NCI-H524 (cell line): ENCODE measurements at regions not wholly inside any gene's neighbourhood (a gene's known extent, or its start where the extent isn't known, plus 50 kb on each side); places are given as distances from the start of the nearest gene placed in this dataset.

Source experiments
- DNase-seq, 2 experiments: peaks; one replicate each; lab custom pipeline; 2025; lab: John Stamatoyannopoulos, UW

DNA sequence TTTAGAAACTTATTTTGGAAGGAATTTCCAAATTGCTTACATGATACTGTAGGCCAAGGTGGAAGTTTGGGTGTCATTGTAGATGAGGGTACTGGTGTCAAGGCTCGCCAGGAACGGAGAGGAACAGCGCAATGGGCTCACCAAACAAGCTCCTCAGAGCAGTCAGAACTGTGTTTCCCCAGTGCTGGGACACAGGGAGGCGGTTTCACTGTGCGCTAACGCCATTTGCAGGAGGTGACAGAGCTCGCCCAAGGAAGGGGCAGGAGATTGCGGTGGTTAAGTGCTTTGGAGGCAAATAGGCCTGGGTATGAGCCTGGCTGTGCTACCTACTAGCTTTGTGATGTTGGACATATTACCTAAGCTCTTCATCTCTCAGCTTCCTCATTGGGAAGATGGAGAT lies 57.3 kb downstream of the HHEX start:
- no peak for DNase-seq

DNA sequence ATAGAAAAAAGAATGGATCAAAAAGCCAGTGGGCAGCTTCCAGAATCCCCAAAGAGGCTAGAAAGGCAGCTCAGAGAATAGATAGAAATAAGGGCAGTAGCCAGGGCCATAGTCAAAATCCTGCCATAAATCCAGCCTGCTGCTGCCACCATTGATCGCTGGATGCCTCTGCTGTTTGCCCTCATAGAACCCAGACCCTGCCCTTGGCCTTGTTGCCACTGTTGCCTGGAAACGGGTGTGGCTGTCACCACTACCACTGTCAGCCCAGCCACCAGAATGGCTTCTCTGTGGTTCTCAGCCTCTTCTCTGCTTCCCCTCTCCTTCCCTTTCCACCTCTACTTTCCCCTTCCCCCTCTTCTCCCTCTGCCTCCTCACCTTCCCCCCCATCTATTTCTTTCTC lies 57.8 kb downstream of the HHEX start:
- no peak for DNase-seq

DNA sequence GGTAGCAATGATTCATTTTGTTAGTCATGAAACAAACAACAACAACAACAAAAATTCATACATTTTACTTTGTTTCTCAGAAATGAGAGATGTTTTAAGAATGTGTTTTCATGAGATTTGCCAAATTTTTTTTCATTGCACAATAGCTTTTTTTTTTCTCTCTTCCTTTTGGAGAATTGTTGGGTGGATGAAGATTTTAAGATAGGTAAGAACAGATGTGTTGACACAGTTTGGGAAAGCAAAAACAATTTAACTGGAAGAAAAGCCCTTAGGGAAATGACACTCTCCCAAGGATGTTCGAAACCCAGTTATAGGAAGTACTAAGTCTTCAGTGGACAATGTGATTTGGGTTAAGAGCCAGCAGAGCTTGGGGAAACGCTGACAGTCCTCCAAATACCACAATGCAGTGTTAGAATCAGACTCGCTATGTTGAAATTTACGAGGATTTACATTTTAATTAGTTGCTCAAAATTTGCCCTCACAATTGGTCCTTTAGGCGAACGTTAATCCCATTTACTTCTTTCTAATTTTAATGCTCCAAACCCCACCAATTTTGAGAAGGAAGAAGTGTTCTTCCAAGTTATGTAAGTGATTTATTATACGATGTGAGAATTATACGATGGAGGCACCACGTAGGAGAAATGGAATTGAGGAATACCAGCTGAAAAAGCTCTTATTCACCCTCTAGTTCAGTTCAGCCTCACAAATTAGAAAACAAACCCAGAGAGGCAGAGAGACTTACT lies 61.2 kb downstream of the HHEX start:
- DNase-seq = no peak

DNA sequence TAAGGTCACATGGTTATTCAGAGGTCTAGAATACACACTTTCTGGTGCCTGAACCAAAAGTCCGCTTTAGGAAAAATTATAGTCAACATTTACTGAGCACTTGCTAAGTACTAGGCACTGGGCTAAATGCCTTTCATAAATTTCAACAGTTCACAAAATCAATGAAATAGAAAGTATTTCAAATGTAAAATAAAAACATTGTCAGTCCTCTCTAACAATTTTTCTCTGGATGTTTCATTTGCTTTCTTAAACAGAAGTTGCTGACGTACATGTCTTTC lies 61.7 kb downstream of the HHEX start:
- no peak for DNase-seq

DNA sequence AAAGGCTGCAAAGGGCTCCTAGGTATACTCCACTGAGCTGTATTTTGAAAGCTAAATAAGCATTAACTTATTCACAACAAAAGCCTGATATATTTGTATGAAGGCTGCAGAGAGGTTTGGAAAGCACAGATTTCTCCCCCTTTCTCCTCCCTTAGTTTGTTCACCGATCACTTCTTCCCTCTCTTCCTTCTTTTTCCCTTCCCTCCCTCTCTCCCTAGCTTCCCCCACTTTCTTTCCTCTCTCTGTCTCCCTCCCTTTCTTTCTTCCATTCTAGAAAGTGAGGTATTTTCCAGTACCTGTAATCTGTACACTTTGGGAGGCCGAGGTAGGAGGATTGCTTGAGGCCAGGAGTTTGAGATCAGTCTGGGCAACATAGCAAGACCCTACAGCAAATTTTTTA lies 62.1 kb downstream of the HHEX start:
- DNase-seq = no peak

DNA sequence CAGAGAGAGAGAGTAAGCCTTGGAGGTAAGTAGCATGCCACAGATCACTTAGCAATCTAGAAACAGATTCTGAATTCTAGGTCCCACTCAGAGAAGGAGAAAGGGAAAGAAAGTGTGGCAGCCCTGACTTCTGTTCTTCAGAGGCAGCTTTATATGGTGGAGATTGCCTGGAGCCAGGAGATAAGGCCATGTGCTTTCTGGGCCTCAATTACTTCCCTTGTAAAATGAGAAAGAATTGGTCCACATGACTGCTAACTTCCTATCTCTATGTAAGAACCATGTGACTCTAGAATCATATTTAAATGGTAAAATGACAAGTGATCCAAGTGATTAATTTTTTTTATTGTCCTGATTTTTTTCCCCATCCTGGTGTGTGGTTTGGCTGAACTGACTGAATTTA lies 64.1 kb downstream of the HHEX start:
- no peak for DNase-seq

DNA sequence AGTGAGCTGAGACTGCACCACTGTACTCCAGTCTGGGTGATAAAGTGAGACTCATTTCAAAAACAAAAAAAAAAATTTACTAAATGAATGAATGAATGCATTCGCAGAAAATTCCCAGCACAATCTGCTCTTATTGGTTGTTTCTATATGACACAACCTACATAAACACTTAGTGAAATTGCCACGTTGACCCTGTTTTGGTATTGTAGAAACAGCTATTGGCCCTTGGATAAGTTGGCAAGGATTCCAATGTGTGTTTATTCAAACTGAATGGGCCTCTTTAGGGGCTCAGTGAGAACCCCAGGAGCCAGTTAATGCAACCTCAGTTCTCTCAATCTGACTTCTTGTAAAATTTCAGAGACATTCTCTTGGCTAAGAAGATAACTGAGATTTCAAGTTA lies 66.0 kb downstream of the HHEX start:
- DNase-seq = no peak

DNA sequence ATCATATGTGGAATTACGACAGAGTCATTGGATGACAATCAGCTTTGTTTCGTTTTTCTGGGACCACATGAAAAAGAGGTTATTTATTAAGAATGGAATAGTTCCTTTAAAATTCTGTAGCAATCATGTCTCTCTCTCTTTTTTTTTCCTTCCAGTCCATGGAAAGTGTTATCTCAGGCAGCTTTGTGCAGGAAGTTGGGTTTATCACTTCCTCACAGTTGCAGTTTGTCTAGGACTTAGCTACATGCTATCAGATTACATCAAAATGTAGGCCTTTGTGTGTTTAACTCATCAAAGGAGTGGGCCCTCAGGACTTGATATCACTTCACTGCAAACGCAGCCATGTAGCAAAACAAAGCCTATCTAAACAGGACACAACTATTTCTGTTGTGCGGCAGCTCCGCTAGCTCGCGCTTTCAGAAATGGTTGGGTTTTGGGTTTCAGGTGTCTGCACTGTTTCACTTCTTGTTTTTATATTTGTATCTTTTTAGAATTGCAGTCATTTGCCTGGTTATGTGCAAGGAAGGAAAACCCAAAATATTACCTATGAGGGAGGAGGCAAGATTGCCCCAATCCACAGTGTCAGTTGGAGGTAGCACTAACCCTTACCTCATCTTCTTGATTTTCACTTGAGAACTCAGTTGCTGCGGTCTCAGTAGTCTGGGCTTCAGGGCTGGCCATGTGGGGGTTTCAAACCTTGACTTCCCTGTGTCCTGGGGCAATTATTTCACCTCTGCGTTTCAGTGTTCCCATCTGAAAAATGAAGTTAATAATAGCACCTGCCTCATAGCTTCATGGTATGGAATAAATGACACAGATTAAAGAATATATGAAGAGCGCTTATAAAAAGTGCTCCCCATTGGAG lies 66.7 kb downstream of the HHEX start:
- no peak for DNase-seq

DNA sequence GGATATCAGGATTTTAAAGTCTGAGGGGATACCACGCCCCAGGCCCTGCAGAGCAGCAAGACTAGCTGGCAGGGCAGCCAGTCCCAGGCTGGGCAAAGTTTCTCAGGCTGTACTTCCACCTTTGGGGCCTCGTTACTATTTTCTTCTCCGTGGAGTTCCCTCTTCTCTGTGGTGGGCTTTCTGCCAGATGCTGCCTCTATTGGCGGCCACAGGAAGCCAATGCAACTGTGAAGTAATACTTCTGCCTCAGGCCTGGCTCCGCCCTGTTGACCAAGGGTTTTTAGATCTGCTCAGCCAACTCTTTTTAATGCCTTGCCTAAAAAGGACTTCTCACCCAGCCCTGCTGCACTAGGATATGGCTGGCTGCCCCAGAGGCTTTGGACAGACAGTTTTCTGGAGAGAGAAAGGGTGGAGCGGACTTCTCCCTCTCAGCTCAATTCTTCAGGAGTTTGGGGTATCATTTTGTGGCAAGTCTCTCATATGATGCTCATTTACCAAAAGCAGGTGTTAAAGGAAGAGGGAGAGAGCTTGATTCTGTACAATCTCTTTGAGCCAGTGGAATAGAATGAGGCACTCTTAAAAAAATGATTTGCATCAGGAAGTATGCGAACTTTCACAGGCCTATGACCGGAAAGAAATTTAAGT lies 67.4 kb downstream of the HHEX start:
- no peak for DNase-seq

DNA sequence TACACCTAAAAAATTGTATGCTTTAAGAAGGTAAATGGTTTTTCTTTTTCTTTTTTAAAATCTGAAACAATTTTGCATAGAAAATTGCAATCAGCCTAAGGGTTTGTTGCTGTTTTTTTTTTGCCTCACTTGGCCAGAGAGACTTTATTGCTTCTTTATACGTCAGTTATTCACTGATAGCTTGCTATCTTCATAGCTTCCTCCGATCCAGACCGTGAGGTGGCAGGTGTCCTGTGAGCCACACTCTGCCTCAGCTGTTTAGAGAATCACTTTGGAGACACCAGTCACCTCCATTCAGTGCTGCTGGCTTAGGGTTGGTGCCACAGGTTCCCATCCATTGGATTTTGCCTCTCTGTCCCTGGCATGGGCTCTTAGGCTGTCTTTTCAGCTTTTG lies 68.0 kb downstream of the HHEX start:
- no peak for DNase-seq

DNA sequence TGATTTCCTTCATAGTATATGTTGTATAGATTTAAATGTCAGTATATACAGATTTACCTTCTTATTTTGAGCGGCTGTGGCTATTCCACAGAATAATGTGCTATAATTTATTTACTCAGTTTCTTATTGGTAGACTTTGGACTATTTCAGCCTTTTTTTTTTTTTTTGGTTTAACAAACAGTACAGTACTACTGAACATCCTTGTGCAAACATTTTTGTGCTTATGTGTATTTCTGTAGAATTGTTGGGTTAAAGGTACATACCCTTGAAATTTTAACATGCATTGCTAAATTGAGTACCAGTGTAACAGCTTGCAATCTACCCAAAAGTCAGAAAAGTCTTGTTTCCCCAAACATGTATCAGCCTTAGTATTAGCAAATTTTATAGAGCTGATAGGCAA lies 68.8 kb downstream of the HHEX start:
- DNase-seq = no peak

DNA sequence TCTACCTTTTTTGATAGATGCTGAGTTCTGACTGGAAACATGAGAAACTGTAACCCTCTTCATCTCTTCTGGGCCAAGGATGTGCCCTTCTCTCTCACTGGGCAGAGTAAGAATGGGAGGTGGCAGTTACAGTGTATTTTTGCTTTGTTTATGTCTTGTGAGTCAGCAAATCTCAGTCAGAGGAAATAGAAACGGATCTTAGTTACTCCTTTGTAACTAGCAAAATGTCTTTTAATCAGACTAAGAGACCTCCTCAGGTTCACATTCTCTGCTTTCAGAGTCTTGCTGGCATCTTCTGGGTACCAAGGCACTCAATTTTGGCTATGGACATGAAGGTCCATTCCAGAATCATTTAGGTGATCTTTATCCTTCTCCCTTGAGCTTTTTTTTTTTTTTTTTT lies 70.9 kb downstream of the HHEX start:
- no peak for DNase-seq

DNA sequence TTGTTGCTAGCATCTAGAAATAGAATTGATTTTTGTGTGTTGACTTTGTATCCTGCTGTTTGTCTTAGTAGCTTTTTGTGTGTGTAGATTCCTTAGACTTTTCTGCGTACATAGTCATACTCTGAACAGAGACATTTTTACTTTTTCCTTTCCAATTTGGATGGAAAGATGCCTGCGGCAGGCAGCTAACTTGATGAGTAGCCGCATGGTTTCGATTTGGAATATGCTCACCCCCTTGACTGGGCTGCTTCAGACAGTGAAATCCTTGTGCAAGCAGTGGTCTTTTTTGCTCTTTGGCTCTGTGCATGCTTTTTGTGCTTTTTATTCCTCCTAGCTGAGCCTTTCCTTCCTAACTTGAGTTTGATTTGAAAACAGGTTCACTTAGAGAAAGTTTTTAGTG lies 71.8 kb downstream of the HHEX start:
- DNase-seq = no peak

DNA sequence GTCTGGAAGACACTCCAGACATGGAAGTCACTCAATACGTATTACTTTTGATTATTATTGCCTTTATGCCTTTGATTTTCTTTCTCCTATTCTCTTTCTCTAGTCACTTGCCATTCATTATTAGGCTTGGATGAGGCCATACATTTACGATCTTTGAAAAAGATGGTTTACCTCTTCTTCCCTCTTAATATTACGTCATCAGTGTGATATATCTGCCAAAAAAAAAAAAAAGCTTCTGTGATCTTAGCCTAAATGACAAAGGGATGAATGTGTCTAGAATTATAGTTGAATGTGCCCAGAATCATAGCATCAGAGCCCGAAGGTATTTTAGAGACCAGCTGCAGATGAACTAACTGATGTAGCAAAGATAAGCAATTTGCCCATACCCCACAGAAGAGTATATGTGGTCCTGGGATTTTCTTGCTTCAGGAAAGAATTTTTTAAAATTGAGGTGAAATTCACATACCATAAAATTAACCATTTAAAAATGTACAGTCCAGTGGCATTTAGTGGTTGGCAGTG lies 73.9 kb downstream of the HHEX start:
- DNase-seq = no peak

DNA sequence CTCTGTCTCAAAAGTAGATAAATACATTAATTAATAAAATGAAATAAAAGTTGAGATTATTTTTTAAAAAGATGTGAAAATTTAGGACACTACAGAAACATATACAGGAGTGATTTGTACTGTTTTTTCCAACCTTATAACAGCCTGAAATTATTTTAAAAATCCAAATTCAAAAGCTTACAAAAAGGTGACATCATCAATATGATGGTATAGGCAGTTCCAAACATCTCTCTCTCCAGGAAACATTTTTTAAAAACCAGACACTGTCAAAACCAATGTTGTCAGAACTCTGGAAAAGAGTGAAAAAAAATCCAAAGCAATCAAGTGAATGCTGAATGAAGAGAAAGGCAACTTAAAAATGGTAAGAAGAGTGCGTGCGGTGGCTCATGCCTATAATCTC lies 76.7 kb downstream of the HHEX start:
- no peak for DNase-seq

DNA sequence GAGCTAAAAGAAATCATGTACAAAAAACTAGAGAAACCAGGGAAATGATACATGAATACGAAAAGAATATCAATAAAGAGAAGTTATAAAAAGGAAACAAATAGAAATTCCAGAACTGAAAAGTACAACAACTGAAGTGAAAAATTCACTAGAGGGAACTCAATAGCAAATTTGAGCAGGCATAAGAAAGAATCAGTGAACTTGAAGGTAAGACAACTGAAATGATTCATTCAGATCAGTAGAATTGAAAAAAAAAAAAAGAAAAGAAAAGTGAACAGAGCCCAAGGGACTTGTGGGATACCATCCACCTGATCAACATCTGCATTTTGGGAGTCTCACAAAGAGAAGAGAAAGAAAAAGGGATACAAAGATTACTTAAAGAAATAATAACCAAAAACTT lies 78.3 kb downstream of the HHEX start:
- DNase-seq = no peak

DNA sequence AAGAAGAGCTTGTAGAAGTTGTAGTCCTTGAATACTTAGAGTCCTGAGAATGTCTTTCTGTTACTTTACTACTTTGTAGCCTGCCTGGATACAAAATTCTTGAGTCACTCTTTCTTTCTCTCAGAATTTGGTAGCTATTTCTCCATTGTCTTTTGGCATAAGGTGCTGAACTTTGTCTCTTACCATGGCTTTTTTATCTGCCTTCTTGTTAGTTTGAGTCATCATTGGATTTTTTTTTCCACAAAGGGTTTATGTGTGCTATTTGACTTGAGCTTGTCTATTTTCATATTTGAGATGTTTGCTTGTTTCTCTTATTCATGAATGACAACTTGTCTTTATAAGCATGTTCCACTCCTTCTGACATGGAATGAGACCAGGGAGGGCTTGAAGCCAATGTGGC lies 74.5 kb upstream of the EXOC6 start:
- DNase-seq = no peak

DNA sequence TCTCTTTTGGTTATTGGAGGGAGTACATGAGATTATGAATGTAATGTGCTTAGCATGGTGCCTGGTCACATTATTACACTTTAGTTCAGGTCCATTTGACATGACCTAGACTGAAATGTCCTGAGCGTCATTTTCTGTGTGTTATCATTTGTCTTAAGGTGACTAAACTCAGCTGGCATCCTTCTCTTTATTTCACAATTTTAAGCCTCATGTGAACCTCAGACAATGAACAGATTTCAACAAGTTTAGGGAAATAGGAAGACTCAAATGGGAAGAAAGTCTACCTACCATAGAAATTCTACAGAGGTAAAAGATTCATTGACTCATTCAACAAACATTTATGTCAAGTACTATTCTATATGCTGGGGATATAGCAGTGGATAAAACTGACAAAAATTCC lies 70.2 kb upstream of the EXOC6 start:
- DNase-seq = no peak

DNA sequence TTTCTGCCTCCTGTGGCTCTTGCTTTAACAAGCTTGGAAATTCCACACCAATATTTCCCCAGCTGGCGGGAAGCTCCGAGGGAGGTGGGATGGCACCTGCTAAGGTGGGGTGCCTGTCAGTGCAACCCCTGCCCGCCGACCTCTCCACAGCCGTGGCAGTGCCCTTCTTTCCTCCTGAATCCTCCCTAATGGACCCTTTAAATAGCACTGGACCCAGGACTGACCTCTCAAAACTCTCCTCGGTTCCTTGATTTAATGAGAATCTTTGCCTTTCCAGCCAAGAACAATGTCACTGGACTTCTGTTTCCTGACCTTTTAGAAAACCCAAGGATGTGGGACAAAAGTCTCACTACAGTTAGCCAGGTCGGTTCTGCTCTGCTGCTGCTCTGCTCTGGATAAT lies 63.2 kb upstream of the EXOC6 start:
- no peak for DNase-seq

DNA sequence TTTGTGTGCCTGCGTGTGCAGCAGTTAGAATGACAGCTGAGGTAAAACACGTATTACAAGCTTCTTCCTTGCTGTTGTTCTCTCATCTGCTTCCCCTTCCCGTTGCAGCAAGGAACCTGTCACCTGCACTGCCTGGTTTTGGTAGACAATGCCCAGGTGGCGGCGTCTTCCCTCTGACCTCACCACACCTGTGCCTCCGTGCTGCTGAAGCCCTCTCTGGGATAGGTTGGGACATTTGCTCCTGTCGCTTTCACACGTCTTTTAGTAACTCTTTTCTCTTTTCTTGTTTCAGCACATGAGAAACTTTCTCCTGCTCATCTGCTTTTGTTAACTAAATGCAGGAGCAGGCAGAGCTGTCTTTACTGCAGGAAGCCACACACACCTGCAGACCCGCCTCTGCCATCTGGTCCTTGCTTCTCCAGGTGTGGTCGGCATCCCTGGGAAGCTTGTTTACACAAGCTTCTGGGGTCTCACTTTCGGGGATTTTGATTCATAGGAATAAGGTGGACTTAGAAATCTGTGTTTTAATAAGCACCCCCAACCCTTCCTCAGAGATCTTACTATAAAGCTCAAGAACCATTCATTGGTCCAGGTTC lies 60.7 kb upstream of the EXOC6 start:
- no peak for DNase-seq

DNA sequence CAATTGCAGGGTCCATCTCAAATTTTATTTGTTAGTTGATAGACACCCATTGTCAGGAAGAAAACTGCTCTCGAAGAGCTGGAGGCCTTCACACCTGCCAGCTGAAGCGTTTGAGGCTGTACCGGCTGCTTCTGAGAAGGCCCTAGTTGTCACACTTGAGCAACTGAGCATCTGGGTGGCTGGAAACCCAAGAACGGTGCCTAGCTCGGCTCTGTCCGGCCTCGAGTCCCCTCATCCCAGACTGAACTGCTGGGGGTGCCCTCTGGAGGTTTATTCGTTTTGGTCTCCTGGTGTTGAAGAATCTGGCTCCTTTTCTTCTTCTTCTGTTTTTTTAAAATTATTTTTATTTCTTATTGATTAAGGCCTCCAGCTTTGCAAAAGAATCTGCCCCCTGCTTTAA lies 59.3 kb upstream of the EXOC6 start:
- DNase-seq = no peak

DNA sequence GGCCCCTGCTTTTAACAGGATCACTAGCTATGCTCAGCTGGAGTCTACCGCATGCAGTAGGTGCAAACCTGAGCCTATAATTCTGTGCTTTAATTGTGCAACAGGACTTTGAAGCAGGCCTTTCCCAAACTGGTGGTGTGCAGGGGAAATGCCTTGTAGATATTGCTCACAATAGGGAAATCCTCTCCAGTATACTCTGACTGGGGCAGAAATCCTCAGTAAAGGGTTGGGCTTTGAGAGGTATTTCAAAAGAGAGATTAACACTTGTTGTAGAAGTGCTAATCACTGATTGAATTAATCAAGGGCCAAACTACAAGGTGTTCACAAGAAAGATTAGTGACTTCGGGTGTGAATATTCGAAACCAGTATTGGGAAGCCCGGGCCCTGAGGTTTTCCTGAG lies 58.5 kb upstream of the EXOC6 start:
- peak in 1 of 2 experiments; percentile 1 for DNase-seq

DNA sequence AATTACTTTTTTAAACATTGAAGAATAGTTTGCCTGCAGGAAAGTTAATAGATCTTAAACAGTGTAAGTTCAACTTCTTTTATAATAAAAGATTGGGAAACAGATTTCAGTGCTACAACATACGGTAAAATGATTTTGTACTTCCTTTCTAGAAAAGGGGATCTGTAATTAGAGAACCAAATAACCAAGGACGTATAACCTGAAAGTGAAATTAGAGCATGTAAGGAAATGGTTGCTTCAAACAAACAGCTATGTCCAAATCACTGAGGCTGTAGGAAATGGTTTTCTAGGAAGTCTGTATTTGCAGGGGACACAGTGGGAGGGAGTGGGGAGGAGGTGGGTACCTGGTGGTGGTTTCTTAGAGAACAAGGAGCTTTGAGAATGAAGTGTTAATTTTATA lies 57.9 kb upstream of the EXOC6 start:
- no peak for DNase-seq
